H9 (cell line): ENCODE measurements at regions not wholly inside any gene's neighbourhood (a gene's known extent, or its start where the extent isn't known, plus 50 kb on each side); places are given as distances from the start of the nearest gene placed in this dataset.
A peak's percentile ranks its signal among the peaks of the same experiment; 100 is the strongest.

Experiments used
- DNase-seq: peaks from one replicate; pipeline ENCODE4 v3.0.0-alpha.2; 2017
- H2AFZ ChIP-seq: one replicate; pipeline ENCODE4 v1.6.1; 2013; ENCODE audit warnings: mild to moderate bottlenecking, low read length, control low read depth, moderate library complexity
- H2AK5ac ChIP-seq: 2 replicates; pipeline ENCODE4 v1.6.1; 2013; ENCODE audit warnings: low read length, control low read depth, mixed read lengths; ENCODE audit not compliant: insufficient read length
- H2BK120ac ChIP-seq: one replicate; pipeline ENCODE4 v1.6.1; 2013; ENCODE audit warnings: low read depth, mild to moderate bottlenecking, low read length, control low read depth, inconsistent platforms; ENCODE audit not compliant: poor library complexity, severe bottlenecking
- H2BK12ac ChIP-seq: 2 replicates; pipeline ENCODE4 v1.6.1; 2013; ENCODE audit warnings: low read length, control low read depth, mixed read lengths, low read depth; ENCODE audit not compliant: insufficient read length
- H2BK15ac ChIP-seq: 2 replicates; pipeline ENCODE4 v1.6.1; 2013; ENCODE audit warnings: low read depth, low read length, control low read depth
- H2BK20ac ChIP-seq: one replicate; pipeline ENCODE4 v1.6.1; 2013; ENCODE audit warnings: low read depth, mild to moderate bottlenecking, low read length, control low read depth, inconsistent platforms; ENCODE audit not compliant: poor library complexity, severe bottlenecking
- H2BK5ac ChIP-seq: 2 replicates; pipeline ENCODE4 v1.6.1; 2013; ENCODE audit warnings: low read length, control low read depth, mixed read lengths; ENCODE audit not compliant: insufficient read length
- H3K14ac ChIP-seq: 2 replicates; pipeline ENCODE4 v1.6.1; 2013; ENCODE audit warnings: low read length, control low read depth; ENCODE audit not compliant: insufficient read depth
- H3K18ac ChIP-seq: 2 replicates; pipeline ENCODE4 v1.6.1; 2013; ENCODE audit warnings: low read depth, mild to moderate bottlenecking, mixed read lengths, low read length, control low read depth; ENCODE audit not compliant: insufficient read length
- H3K23ac ChIP-seq: 2 replicates; pipeline ENCODE4 v1.6.1; 2013; ENCODE audit warnings: low read length, control low read depth, mixed read lengths, low read depth; ENCODE audit not compliant: insufficient read length
- H3K23me2 ChIP-seq: 2 replicates; pipeline ENCODE4 v1.6.1; 2013; ENCODE audit warnings: low read depth, mild to moderate bottlenecking, mixed read lengths, low read length, control low read depth; ENCODE audit not compliant: insufficient read length, poor library complexity, severe bottlenecking
- H3K27ac ChIP-seq: 2 replicates; pipeline ENCODE4 v1.5.1; 2013; ENCODE audit warnings: low read length, control low read depth, mixed read lengths, low read depth; ENCODE audit not compliant: insufficient read length
- H3K27me3 ChIP-seq: 2 replicates; pipeline ENCODE4 v1.6.1; 2013; ENCODE audit warnings: low read length, control low read depth, inconsistent platforms; ENCODE audit not compliant: insufficient read depth
- H3K4ac ChIP-seq: 2 replicates; pipeline ENCODE4 v1.6.1; 2013; ENCODE audit warnings: low read depth, mild to moderate bottlenecking, control low read depth, inconsistent platforms, low read length, moderate library complexity
- H3K4me1 ChIP-seq: 2 replicates; pipeline ENCODE4 v1.6.1; 2013; ENCODE audit warnings: low read length, control low read depth, inconsistent platforms; ENCODE audit not compliant: insufficient read depth
- H3K4me2 ChIP-seq: 2 replicates; pipeline ENCODE4 v1.6.1; 2013; ENCODE audit warnings: low read length, control low read depth, mixed read lengths; ENCODE audit not compliant: insufficient read length, insufficient read depth
- H3K56ac ChIP-seq: 2 replicates; pipeline ENCODE4 v1.6.1; 2013; ENCODE audit warnings: low read depth, mild to moderate bottlenecking, mixed read lengths, low read length, control low read depth; ENCODE audit not compliant: insufficient read length
- H3K79me1 ChIP-seq: 2 replicates; pipeline ENCODE4 v1.6.1; 2013; ENCODE audit warnings: low read depth, mild to moderate bottlenecking, moderate library complexity, low read length, control low read depth, inconsistent platforms; ENCODE audit not compliant: insufficient read depth, poor library complexity, severe bottlenecking
- H3K79me2 ChIP-seq: 2 replicates; pipeline ENCODE4 v1.6.1; 2013; ENCODE audit warnings: low read length, control low read depth, inconsistent platforms; ENCODE audit not compliant: insufficient read depth
- H3K9ac ChIP-seq: 2 replicates; pipeline ENCODE4 v1.6.1; 2013; ENCODE audit warnings: low read length, control low read depth, mixed read lengths; ENCODE audit not compliant: insufficient read length; ENCODE audit errors: extremely low read depth
- H3K9me3 ChIP-seq: one replicate; pipeline ENCODE4 v1.6.1; 2013; ENCODE audit warnings: low read depth, low read length, inconsistent platforms; ENCODE audit not compliant: control insufficient read depth
- H3T11ph ChIP-seq: one replicate; pipeline ENCODE4 v1.6.1; 2013; ENCODE audit warnings: mild to moderate bottlenecking, low read length, control low read depth, inconsistent platforms
- H4K20me1 ChIP-seq: one replicate; pipeline ENCODE4 v1.6.1; 2013; ENCODE audit not compliant: control insufficient read depth, insufficient read length, insufficient read depth
- H4K5ac ChIP-seq: 2 replicates; pipeline ENCODE4 v1.6.1; 2013; ENCODE audit warnings: low read depth, mild to moderate bottlenecking, mixed read lengths, low read length, control low read depth; ENCODE audit not compliant: insufficient read length
- H4K8ac ChIP-seq: replicated peaks from 2 replicates; pipeline ENCODE4 v1.6.1; 2013; ENCODE audit warnings: low read length, control low read depth, mixed read lengths, low read depth; ENCODE audit not compliant: insufficient read length
- H4K91ac ChIP-seq: 2 replicates; pipeline ENCODE4 v1.6.1; 2013; ENCODE audit warnings: low read depth, mild to moderate bottlenecking, moderate library complexity, mixed read lengths, low read length, control low read depth; ENCODE audit not compliant: insufficient read length
- H3K27ac Mint-ChIP-seq, 3 experiments: 2 replicates in 2 of 3; 3 replicates in 1 of 3; pipeline ENCODE4 v1.8.0; 2020 to 2021; ENCODE audit warnings: mixed read lengths in 3 of 3, mild to moderate bottlenecking in 1 of 3, moderate library complexity in 1 of 3
- H3K27me3 Mint-ChIP-seq: 2 replicates; pipeline ENCODE4 v1.8.0; 2021; ENCODE audit warnings: low read depth, mild to moderate bottlenecking, moderate library complexity, mixed read lengths
- H3K36me3 Mint-ChIP-seq, 3 experiments: 2 replicates in 2 of 3; 3 replicates in 1 of 3; pipeline ENCODE4 v1.8.0; 2020 to 2021; ENCODE audit warnings: low read depth in 3 of 3, mixed read lengths in 3 of 3; ENCODE audit not compliant: insufficient read depth in 1 of 3
- H3K4me1 Mint-ChIP-seq, 2 experiments: 2 replicates each; pipeline ENCODE4 v1.8.0; 2020; ENCODE audit warnings: mixed read lengths in 2 of 2
- H3K4me3 Mint-ChIP-seq, 2 experiments: 2 replicates in 1 of 2; 3 replicates in 1 of 2; pipeline ENCODE4 v1.8.0; 2020 to 2021; ENCODE audit warnings: mild to moderate bottlenecking in 2 of 2, mixed read lengths in 2 of 2, moderate library complexity in 1 of 2
- H3K9me3 Mint-ChIP-seq, 2 experiments: 2 replicates in 1 of 2; 3 replicates in 1 of 2; pipeline ENCODE4 v1.8.0; 2020; ENCODE audit warnings: mild to moderate bottlenecking in 2 of 2, mixed read lengths in 2 of 2, moderate library complexity in 1 of 2
- CTCF ChIP-seq: fragments of 200-600 bp; sonication (generic); conservative IDR thresholded peaks from 3 replicates; pipeline ENCODE4 v1.8.0; 2021; ENCODE audit warnings: antibody characterized with exemption, mild to moderate bottlenecking
- WGBS: extraction: QIAGEN DNeasy Blood & Tissue Kit; methylation state at CpG from one replicate; pipeline ENCODE4 v1.1.7; 2013; ENCODE audit warnings: missing lambda C conversion rate, low lambda C conversion rate, mixed read lengths; ENCODE audit not compliant: insufficient read length; ENCODE audit errors: extremely low coverage; 5-methylcytosine and 5-hydroxymethylcytosine counted together

DNA sequence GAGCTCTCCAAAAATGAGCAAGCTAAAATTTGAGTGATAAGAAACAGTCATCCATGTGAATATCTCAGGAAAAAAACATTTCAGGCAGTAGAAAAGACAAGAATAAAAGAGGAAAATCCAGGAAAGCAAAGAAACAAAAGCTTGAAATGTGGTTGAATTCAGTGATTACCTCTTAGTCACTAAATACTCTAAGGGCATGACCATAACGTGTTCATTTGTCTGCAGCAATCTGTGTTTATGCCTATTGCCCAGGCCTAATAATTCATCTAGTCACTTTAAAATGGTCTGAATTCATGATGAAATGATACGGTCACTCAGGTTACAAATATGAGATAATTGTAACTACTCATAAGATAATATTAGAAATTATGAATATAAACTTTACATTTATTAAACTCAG is 837.9 kb downstream of the STPG2 start:
- H3K36me3 Mint-ChIP-seq, result peaks cover 0 to 7% (median 0%) of the 10 kb centered on the region in 3 experiments; a peak in 4 of 7 replicates

More for the DNA sequence above, 837.9 kb downstream of the STPG2 start:
- 0 out of 7 replicates have a peak overlapping the region, but pooled peaks of 1 of the 3 experiments have one; percentile 74 for H3K27ac Mint-ChIP-seq
- H3K9ac ChIP-seq, result no peak overlapping the region
- H3K14ac ChIP-seq, result no peak overlapping the region
- H3K23me2 ChIP-seq, result no peaks in the 10 kb centered on the region
- peaks cover 9 to 10% of the 10 kb centered on the region in 2 experiments; a peak in 4 of 5 replicates for H3K9me3 Mint-ChIP-seq
- H4K5ac ChIP-seq, result no peak overlapping the region
- H3K4me1 ChIP-seq, result no peaks in the 10 kb centered on the region
- H2AK5ac ChIP-seq, result no peak overlapping the region
- H2BK20ac ChIP-seq, result no peak overlapping the region
- whole genome bisulfite sequencing, result no CpG with 5 or more reads among the region's 2 CpGs
- no peak overlapping the region for H4K91ac ChIP-seq
- no peak overlapping the region for H2BK5ac ChIP-seq
- TF ChIP-seq CTCF, result no peak
- no peak overlapping the region for H3K56ac ChIP-seq
- no peak overlapping the region for H2AFZ ChIP-seq
- H3K4me2 ChIP-seq, result no peak overlapping the region
- no peaks in the 10 kb centered on the region for H3K4me1 Mint-ChIP-seq
- H4K8ac ChIP-seq, result no peak overlapping the region
- H3K27me3 ChIP-seq, result no peaks in the 10 kb centered on the region
- H3K4ac ChIP-seq, result no peak overlapping the region
- H3K4me3 Mint-ChIP-seq, result no peak overlapping the region
- no peak overlapping the region for H3K27ac ChIP-seq
- no peaks in the 10 kb centered on the region for H3K27me3 Mint-ChIP-seq
- H2BK120ac ChIP-seq, result no peak overlapping the region
- H2BK15ac ChIP-seq, result no peak overlapping the region
- H3T11ph ChIP-seq, result no peak overlapping the region
- H3K9me3 ChIP-seq, result no peaks in the 10 kb centered on the region
- H4K20me1 ChIP-seq, result no peaks in the 10 kb centered on the region
- H3K79me2 ChIP-seq, result no peaks in the 10 kb centered on the region
- no peak for DNase-seq
- no peak overlapping the region for H3K23ac ChIP-seq
- H2BK12ac ChIP-seq, result no peak overlapping the region
- no peaks in the 10 kb centered on the region for H3K79me1 ChIP-seq
- H3K18ac ChIP-seq, result no peak overlapping the region
